H9 (cell line): ENCODE measurements at regions not wholly inside any gene's neighbourhood (a gene's known extent, or its start where the extent isn't known, plus 50 kb on each side); places are given as distances from the start of the nearest gene placed in this dataset.

Source experiments
- DNase-seq: peaks from one replicate; pipeline ENCODE4 v3.0.0-alpha.2; 2017
- H2AFZ ChIP-seq: one replicate; pipeline ENCODE4 v1.6.1; 2013; ENCODE audit warnings: mild to moderate bottlenecking, low read length, control low read depth, moderate library complexity
- H2AK5ac ChIP-seq: 2 replicates; pipeline ENCODE4 v1.6.1; 2013; ENCODE audit warnings: low read length, control low read depth, mixed read lengths; ENCODE audit not compliant: insufficient read length
- H2BK120ac ChIP-seq: one replicate; pipeline ENCODE4 v1.6.1; 2013; ENCODE audit warnings: low read depth, mild to moderate bottlenecking, low read length, control low read depth, inconsistent platforms; ENCODE audit not compliant: poor library complexity, severe bottlenecking
- H2BK12ac ChIP-seq: 2 replicates; pipeline ENCODE4 v1.6.1; 2013; ENCODE audit warnings: low read length, control low read depth, mixed read lengths, low read depth; ENCODE audit not compliant: insufficient read length
- H2BK15ac ChIP-seq: 2 replicates; pipeline ENCODE4 v1.6.1; 2013; ENCODE audit warnings: low read depth, low read length, control low read depth
- H2BK20ac ChIP-seq: one replicate; pipeline ENCODE4 v1.6.1; 2013; ENCODE audit warnings: low read depth, mild to moderate bottlenecking, low read length, control low read depth, inconsistent platforms; ENCODE audit not compliant: poor library complexity, severe bottlenecking
- H2BK5ac ChIP-seq: 2 replicates; pipeline ENCODE4 v1.6.1; 2013; ENCODE audit warnings: low read length, control low read depth, mixed read lengths; ENCODE audit not compliant: insufficient read length
- H3K14ac ChIP-seq: 2 replicates; pipeline ENCODE4 v1.6.1; 2013; ENCODE audit warnings: low read length, control low read depth; ENCODE audit not compliant: insufficient read depth
- H3K18ac ChIP-seq: 2 replicates; pipeline ENCODE4 v1.6.1; 2013; ENCODE audit warnings: low read depth, mild to moderate bottlenecking, mixed read lengths, low read length, control low read depth; ENCODE audit not compliant: insufficient read length
- H3K23ac ChIP-seq: 2 replicates; pipeline ENCODE4 v1.6.1; 2013; ENCODE audit warnings: low read length, control low read depth, mixed read lengths, low read depth; ENCODE audit not compliant: insufficient read length
- H3K23me2 ChIP-seq: 2 replicates; pipeline ENCODE4 v1.6.1; 2013; ENCODE audit warnings: low read depth, mild to moderate bottlenecking, mixed read lengths, low read length, control low read depth; ENCODE audit not compliant: insufficient read length, poor library complexity, severe bottlenecking
- H3K27ac ChIP-seq: 2 replicates; pipeline ENCODE4 v1.5.1; 2013; ENCODE audit warnings: low read length, control low read depth, mixed read lengths, low read depth; ENCODE audit not compliant: insufficient read length
- H3K27me3 ChIP-seq: 2 replicates; pipeline ENCODE4 v1.6.1; 2013; ENCODE audit warnings: low read length, control low read depth, inconsistent platforms; ENCODE audit not compliant: insufficient read depth
- H3K4ac ChIP-seq: 2 replicates; pipeline ENCODE4 v1.6.1; 2013; ENCODE audit warnings: low read depth, mild to moderate bottlenecking, control low read depth, inconsistent platforms, low read length, moderate library complexity
- H3K4me1 ChIP-seq: 2 replicates; pipeline ENCODE4 v1.6.1; 2013; ENCODE audit warnings: low read length, control low read depth, inconsistent platforms; ENCODE audit not compliant: insufficient read depth
- H3K4me2 ChIP-seq: 2 replicates; pipeline ENCODE4 v1.6.1; 2013; ENCODE audit warnings: low read length, control low read depth, mixed read lengths; ENCODE audit not compliant: insufficient read length, insufficient read depth
- H3K56ac ChIP-seq: 2 replicates; pipeline ENCODE4 v1.6.1; 2013; ENCODE audit warnings: low read depth, mild to moderate bottlenecking, mixed read lengths, low read length, control low read depth; ENCODE audit not compliant: insufficient read length
- H3K79me1 ChIP-seq: 2 replicates; pipeline ENCODE4 v1.6.1; 2013; ENCODE audit warnings: low read depth, mild to moderate bottlenecking, moderate library complexity, low read length, control low read depth, inconsistent platforms; ENCODE audit not compliant: insufficient read depth, poor library complexity, severe bottlenecking
- H3K79me2 ChIP-seq: 2 replicates; pipeline ENCODE4 v1.6.1; 2013; ENCODE audit warnings: low read length, control low read depth, inconsistent platforms; ENCODE audit not compliant: insufficient read depth
- H3K9ac ChIP-seq: 2 replicates; pipeline ENCODE4 v1.6.1; 2013; ENCODE audit warnings: low read length, control low read depth, mixed read lengths; ENCODE audit not compliant: insufficient read length; ENCODE audit errors: extremely low read depth
- H3K9me3 ChIP-seq: one replicate; pipeline ENCODE4 v1.6.1; 2013; ENCODE audit warnings: low read depth, low read length, inconsistent platforms; ENCODE audit not compliant: control insufficient read depth
- H3T11ph ChIP-seq: one replicate; pipeline ENCODE4 v1.6.1; 2013; ENCODE audit warnings: mild to moderate bottlenecking, low read length, control low read depth, inconsistent platforms
- H4K20me1 ChIP-seq: one replicate; pipeline ENCODE4 v1.6.1; 2013; ENCODE audit not compliant: control insufficient read depth, insufficient read length, insufficient read depth
- H4K5ac ChIP-seq: 2 replicates; pipeline ENCODE4 v1.6.1; 2013; ENCODE audit warnings: low read depth, mild to moderate bottlenecking, mixed read lengths, low read length, control low read depth; ENCODE audit not compliant: insufficient read length
- H4K8ac ChIP-seq: replicated peaks from 2 replicates; pipeline ENCODE4 v1.6.1; 2013; ENCODE audit warnings: low read length, control low read depth, mixed read lengths, low read depth; ENCODE audit not compliant: insufficient read length
- H4K91ac ChIP-seq: 2 replicates; pipeline ENCODE4 v1.6.1; 2013; ENCODE audit warnings: low read depth, mild to moderate bottlenecking, moderate library complexity, mixed read lengths, low read length, control low read depth; ENCODE audit not compliant: insufficient read length
- H3K27ac Mint-ChIP-seq, 3 experiments: 2 replicates in 2 of 3; 3 replicates in 1 of 3; pipeline ENCODE4 v1.8.0; 2020 to 2021; ENCODE audit warnings: mixed read lengths in 3 of 3, mild to moderate bottlenecking in 1 of 3, moderate library complexity in 1 of 3
- H3K27me3 Mint-ChIP-seq: 2 replicates; pipeline ENCODE4 v1.8.0; 2021; ENCODE audit warnings: low read depth, mild to moderate bottlenecking, moderate library complexity, mixed read lengths
- H3K36me3 Mint-ChIP-seq, 3 experiments: 2 replicates in 2 of 3; 3 replicates in 1 of 3; pipeline ENCODE4 v1.8.0; 2020 to 2021; ENCODE audit warnings: low read depth in 3 of 3, mixed read lengths in 3 of 3; ENCODE audit not compliant: insufficient read depth in 1 of 3
- H3K4me1 Mint-ChIP-seq, 2 experiments: 2 replicates each; pipeline ENCODE4 v1.8.0; 2020; ENCODE audit warnings: mixed read lengths in 2 of 2
- H3K4me3 Mint-ChIP-seq, 2 experiments: 2 replicates in 1 of 2; 3 replicates in 1 of 2; pipeline ENCODE4 v1.8.0; 2020 to 2021; ENCODE audit warnings: mild to moderate bottlenecking in 2 of 2, mixed read lengths in 2 of 2, moderate library complexity in 1 of 2
- H3K9me3 Mint-ChIP-seq, 2 experiments: 2 replicates in 1 of 2; 3 replicates in 1 of 2; pipeline ENCODE4 v1.8.0; 2020; ENCODE audit warnings: mild to moderate bottlenecking in 2 of 2, mixed read lengths in 2 of 2, moderate library complexity in 1 of 2
- CTCF ChIP-seq: fragments of 200-600 bp; sonication (generic); conservative IDR thresholded peaks from 3 replicates; pipeline ENCODE4 v1.8.0; 2021; ENCODE audit warnings: antibody characterized with exemption, mild to moderate bottlenecking
- WGBS: extraction: QIAGEN DNeasy Blood & Tissue Kit; methylation state at CpG from one replicate; pipeline ENCODE4 v1.1.7; 2013; ENCODE audit warnings: missing lambda C conversion rate, low lambda C conversion rate, mixed read lengths; ENCODE audit not compliant: insufficient read length; ENCODE audit errors: extremely low coverage; 5-methylcytosine and 5-hydroxymethylcytosine counted together

- H3K9ac ChIP-seq = no peak overlapping the region
Observed at GRCh38 chr3:137471130-137471529, 293.0 kb upstream of the SOX14 start.

More at GRCh38 chr3:137471130-137471529, 293.0 kb upstream of the SOX14 start:
- no peaks in the 10 kb centered on the region for H4K20me1 ChIP-seq
- no peak overlapping the region for H3K27ac ChIP-seq
- H3K4me3 Mint-ChIP-seq = no peak overlapping the region
- no peaks in the 10 kb centered on the region for H3K23me2 ChIP-seq
- no peaks in the 10 kb centered on the region for H3K79me1 ChIP-seq
- H4K91ac ChIP-seq = no peak overlapping the region
- H4K5ac ChIP-seq = no peak overlapping the region
- H2BK120ac ChIP-seq = no peak overlapping the region
- H2AFZ ChIP-seq = no peak overlapping the region
- H4K8ac ChIP-seq = no peak overlapping the region
- H3K18ac ChIP-seq = no peak overlapping the region
- H3K9me3 ChIP-seq = no peaks in the 10 kb centered on the region
- H2BK15ac ChIP-seq = no peak overlapping the region
- no peak overlapping the region for H3K23ac ChIP-seq
- no peaks in the 10 kb centered on the region for H3K9me3 Mint-ChIP-seq
- peaks cover 3% of the 10 kb centered on the region for H3K27me3 Mint-ChIP-seq
- H2BK20ac ChIP-seq = no peak overlapping the region
- H2BK5ac ChIP-seq = no peak overlapping the region
- WGBS = no CpG with 5 or more reads among the region's 4 CpGs
- H3K14ac ChIP-seq = no peak overlapping the region
- H3K4me1 Mint-ChIP-seq = peaks cover 13 to 19% of the 10 kb centered on the region in 2 experiments
- H3K79me2 ChIP-seq = no peaks in the 10 kb centered on the region
- H3K56ac ChIP-seq = no peak overlapping the region
- no peaks in the 10 kb centered on the region for H3K4me1 ChIP-seq
- H3K27me3 ChIP-seq = no peaks in the 10 kb centered on the region
- no peak for DNase-seq
- no peaks in the 10 kb centered on the region for H3K36me3 Mint-ChIP-seq
- H2BK12ac ChIP-seq = no peak overlapping the region
- no peak overlapping the region for H2AK5ac ChIP-seq
- H3T11ph ChIP-seq = no peak overlapping the region
- no peak overlapping the region for H3K4ac ChIP-seq
- H3K27ac Mint-ChIP-seq = no peak overlapping the region
- H3K4me2 ChIP-seq = no peak overlapping the region
- TF ChIP-seq CTCF = no peak
